ENCODE measurements at regions not wholly inside any gene's neighbourhood (a gene's known extent, or its start where the extent isn't known, plus 50 kb on each side); places are given as distances from the start of the nearest gene placed in this dataset.

GRCh38 chr2:185181901-185182300 is 556.7 kb upstream of the FSIP2 start:
- Histone ChIP-seq H3K9me3 (ENCODE audit: control insufficient read depth in 1 of 2, insufficient read depth in 1 of 2, low read length in 2 of 2) (peaks cover 0 to 10% of the 10 kb centered on the region in 2 experiments), H3K27me3 (ENCODE audit: control insufficient read depth in 1 of 2, insufficient read depth in 2 of 2, low read length in 2 of 2) (no peaks in the 10 kb centered on the region), H3K36me3 (ENCODE audit: insufficient read depth, low read length) (no peaks in the 10 kb centered on the region), H3K27ac (ENCODE audit: low read depth in 1 of 2, low read length in 2 of 2) (no peak overlapping the region), H3K4me3 (ENCODE audit: low read length) (no peak overlapping the region), H3K4me1 (ENCODE audit: insufficient read depth, low read length) (no peaks in the 10 kb centered on the region)
- no peaks in the 10 kb centered on the region for H3K27me3 Mint-ChIP-seq
- no peaks in the 10 kb centered on the region for H3K36me3 Mint-ChIP-seq (ENCODE audit: low read depth)
- TF ChIP-seq CTCF (IDR thresholded peaks at IDR 0.05): no peak
- no peak overlapping the region for H3K27ac Mint-ChIP-seq
- no peak overlapping the region for H3K4me3 Mint-ChIP-seq
- POLR2A ChIA-PET: no interaction called here
- peaks cover 4% of the 10 kb centered on the region for H3K9me3 Mint-ChIP-seq
- ATAC-seq (ENCODE audit: poor library complexity) (no peak), DNase-seq (no peak)
- H3K4me1 Mint-ChIP-seq (ENCODE audit: low read depth): no peaks in the 10 kb centered on the region
- CTCF ChIA-PET: no interaction called here
- intact Hi-C loops (cut with DNase I, micrococcal nuclease): no loop called here

- H3K4me3 Mint-ChIP-seq: no peak overlapping the region
- ATAC-seq (ENCODE audit: poor library complexity): no peak
- intact Hi-C loops (cut with DNase I, micrococcal nuclease): no loop called here
- peaks cover 4% of the 10 kb centered on the region for H3K9me3 Mint-ChIP-seq
- H3K36me3 ChIP-seq (ENCODE audit: insufficient read depth, low read length): no peaks in the 10 kb centered on the region
- no peak overlapping the region for H3K4me3 ChIP-seq (ENCODE audit: low read length)
- no peaks in the 10 kb centered on the region for H3K27me3 ChIP-seq (ENCODE audit: control insufficient read depth in 1 of 2, insufficient read depth in 2 of 2, low read length in 2 of 2)
- TF ChIP-seq CTCF (IDR thresholded peaks at IDR 0.05): no peak
- H3K27me3 Mint-ChIP-seq: no peaks in the 10 kb centered on the region
- ChIA-PET CTCF (no interaction called here), POLR2A (no interaction called here)
- no peaks in the 10 kb centered on the region for H3K4me1 ChIP-seq (ENCODE audit: insufficient read depth, low read length)
- H3K27ac Mint-ChIP-seq: no peak overlapping the region
- peaks cover 0 to 10% of the 10 kb centered on the region in 2 experiments for H3K9me3 ChIP-seq (ENCODE audit: control insufficient read depth in 1 of 2, insufficient read depth in 1 of 2, low read length in 2 of 2)
- H3K4me1 Mint-ChIP-seq (ENCODE audit: low read depth): no peaks in the 10 kb centered on the region
- H3K27ac ChIP-seq (ENCODE audit: low read depth in 1 of 2, low read length in 2 of 2): no peak overlapping the region
- no peaks in the 10 kb centered on the region for H3K36me3 Mint-ChIP-seq (ENCODE audit: low read depth)
- DNase-seq: peak in 1 of 14 experiments; percentile 3
Measured at GRCh38 chr2:185185044-185185443, 553.6 kb upstream of the FSIP2 start.

GRCh38 chr2:185187421-185187820 is 551.2 kb upstream of the FSIP2 start:
- H3K27me3 ChIP-seq (ENCODE audit: control insufficient read depth in 1 of 2, insufficient read depth in 2 of 2, low read length in 2 of 2): no peaks in the 10 kb centered on the region
- ATAC-seq (ENCODE audit: poor library complexity): no peak
- H3K9me3 ChIP-seq (ENCODE audit: control insufficient read depth in 1 of 2, insufficient read depth in 1 of 2, low read length in 2 of 2): peaks cover 0 to 10% of the 10 kb centered on the region in 2 experiments
- intact Hi-C loops (cut with DNase I, micrococcal nuclease): no loop called here
- no peaks in the 10 kb centered on the region for H3K36me3 ChIP-seq (ENCODE audit: insufficient read depth, low read length)
- DNase-seq: no peak
- H3K27ac Mint-ChIP-seq: no peak overlapping the region
- no peaks in the 10 kb centered on the region for H3K36me3 Mint-ChIP-seq (ENCODE audit: low read depth)
- no peaks in the 10 kb centered on the region for H3K4me1 ChIP-seq (ENCODE audit: insufficient read depth, low read length)
- no peaks in the 10 kb centered on the region for H3K4me1 Mint-ChIP-seq (ENCODE audit: low read depth)
- no peak overlapping the region for H3K4me3 ChIP-seq (ENCODE audit: low read length)
- no peak for TF ChIP-seq CTCF (IDR thresholded peaks at IDR 0.05)
- ChIA-PET CTCF (no interaction called here), POLR2A (no interaction called here)
- H3K27ac ChIP-seq (ENCODE audit: low read depth in 1 of 2, low read length in 2 of 2): no peak overlapping the region
- H3K27me3 Mint-ChIP-seq: no peaks in the 10 kb centered on the region
- peaks cover 2% of the 10 kb centered on the region for H3K9me3 Mint-ChIP-seq
- no peak overlapping the region for H3K4me3 Mint-ChIP-seq

All from CD4-positive, alpha-beta T cell (primary cell).